Liver (tissue), 3 donors: ENCODE measurements at regions not wholly inside any gene's neighbourhood (a gene's known extent, or its start where the extent isn't known, plus 50 kb on each side); places are given as distances from the start of the nearest gene placed in this dataset.

Source experiments
- CTCF ChIP-seq: fragments of 150-350 bp; IDR thresholded peaks from 2 replicates; pipeline ENCODE4 v1.5.1; 2017; ENCODE audit warnings: improper control_type of control experiment, low read depth, low read length; ENCODE audit not compliant: missing input control
- EGR1 ChIP-seq, 2 donors: IDR thresholded peaks; 2 replicates each; pipeline ENCODE4 v1.6.1; 2016 to 2018; ENCODE audit warnings: antibody characterized with exemption in 2 of 2, low read depth in 2 of 2
- GABPA ChIP-seq, 2 donors: IDR thresholded peaks in 1 of 2; conservative IDR thresholded peaks in 1 of 2; 2 replicates each; pipeline ENCODE4 v1.6.1; 2016; ENCODE audit warnings: antibody characterized with exemption in 2 of 2, mild to moderate bottlenecking in 1 of 2, moderate library complexity in 1 of 2
- YY1 ChIP-seq: IDR thresholded peaks from 2 replicates; pipeline ENCODE4 v1.6.1; 2016; ENCODE audit warnings: antibody characterized with exemption, mild to moderate bottlenecking
- donor health status: healthy.
- donor health status: healthy.

GRCh38 chr2:11056614-11057013 is 98.7 kb upstream of the SLC66A3 start:
- TF ChIP-seq CTCF (no peak), EGR1 (IDR thresholded peaks at IDR 0.05; ENCODE audit: low read depth in 2 of 2) (no peak), YY1 (no peak), GABPA (IDR thresholded peaks at IDR 0.05 in 1 of 2, conservative IDR thresholded peaks at IDR 0.05 in 1 of 2) (no peak)
